Choroid plexus epithelial cell (primary cell): ENCODE measurements at regions not wholly inside any gene's neighbourhood (a gene's known extent, or its start where the extent isn't known, plus 50 kb on each side); places are given as distances from the start of the nearest gene placed in this dataset.

Source experiments
- DNase-seq: peaks from one replicate; pipeline ENCODE4 v3.0.0-alpha.2; 2010; ENCODE audit warnings: low read depth
- H3K4me3 ChIP-seq: 2 replicates; pipeline ENCODE4 v1.5.1; 2011; ENCODE audit warnings: low read depth, mild to moderate bottlenecking, control low read depth, low read length, moderate library complexity
- CTCF ChIP-seq: conservative IDR thresholded peaks from 2 replicates; pipeline ENCODE4 v1.5.1; 2011; ENCODE audit warnings: low read depth, mild to moderate bottlenecking, control low read depth, inconsistent platforms, low read length, moderate library complexity

- no peak overlapping the region for H3K4me3 ChIP-seq
- no peak for DNase-seq
- TF ChIP-seq CTCF, result no peak
These were observed 160.1 kb upstream of the GATA6 start for GRCh38 chr18:22009242-22009641.

- DNase-seq, result no peak
- TF ChIP-seq CTCF, result no peak
- H3K4me3 ChIP-seq, result no peak overlapping the region
These were observed 155.4 kb upstream of the GATA6 start for GRCh38 chr18:22013993-22014392.

GRCh38 chr18:22015156-22015555 lies 154.2 kb upstream of the GATA6 start:
- no peak overlapping the region for H3K4me3 ChIP-seq
- TF ChIP-seq CTCF, result no peak
- DNase-seq, result peak; percentile 52

GRCh38 chr18:22018366-22018765 lies 151.0 kb upstream of the GATA6 start:
- no peak for DNase-seq
- TF ChIP-seq CTCF, result no peak
- H3K4me3 ChIP-seq, result no peak overlapping the region

GRCh38 chr18:22019193-22019592 lies 150.2 kb upstream of the GATA6 start:
- H3K4me3 ChIP-seq, result no peak overlapping the region
- DNase-seq, result no peak
- TF ChIP-seq CTCF, result no peak

- TF ChIP-seq CTCF, result no peak
- no peak for DNase-seq
These were observed 149.1 kb upstream of the GATA6 start for GRCh38 chr18:22020127-22020866.

GRCh38 chr18:22020867-22021370 lies 148.5 kb upstream of the GATA6 start:
- DNase-seq, result no peak
- no peak overlapping the region for H3K4me3 ChIP-seq
- TF ChIP-seq CTCF, result no peak

More at GRCh38 chr18:22020127-22020866, 149.1 kb upstream of the GATA6 start:
- no peak overlapping the region for H3K4me3 ChIP-seq
